HCT116 (cell line): ENCODE measurements at regions not wholly inside any gene's neighbourhood (a gene's known extent, or its start where the extent isn't known, plus 50 kb on each side); places are given as distances from the start of the nearest gene placed in this dataset.

Experiments used
- ATAC-seq: fragments of 200-7000 bp; cut with Tn5 transposase; 2 replicates; pipeline ENCODE4 v1.9.1; 2020; ENCODE audit warnings: mild to moderate bottlenecking, moderate library complexity
- BruUV-seq: library from RNA; stranded (reverse); fragments of 400-500 nt; replicated peaks from 2 replicates; lab custom pipeline; 2021; lab: Mats Ljungman, UMichigan
- CTCF ChIA-PET: fragments of 300-600 bp; sonication (Branson Sonifier 250); formaldehyde crosslinking; loops from one replicate; lab custom pipeline; 2021; ENCODE audit warnings: antibody characterized with exemption; lab: Charles Lee
- POLR2A ChIA-PET: fragments of 300-600, 350-600 bp; sonication (Branson Sonifier 250); formaldehyde crosslinking; loops from one replicate; lab custom pipeline; 2021; ENCODE audit warnings: antibody characterized with exemption; lab: Charles Lee
- RAD21 ChIA-PET, 2 experiments: fragments of 300-600 bp; sonication (Branson Sonifier 250); formaldehyde crosslinking; loops; one replicate each; lab custom pipeline; 2023; ENCODE audit warnings: low total read pairs in 2 of 2; ENCODE audit not compliant: uncharacterized antibody in 2 of 2, unreplicated experiment in 2 of 2, low non-redundant PET in 1 of 2; lab: Charles Lee
- DNase-seq: peaks from one replicate; pipeline ENCODE4 v3.0.0-alpha.2; 2010; ENCODE audit warnings: low read depth, low spot score
- H2AFZ ChIP-seq: fragments of 200-600 bp; shearing (Covaris generic), sonication (generic); 2 replicates; pipeline ENCODE4 v1.6.1; 2017; ENCODE audit warnings: low read depth, mixed run types, mixed read lengths, antibody characterized with exemption, low read length; ENCODE audit not compliant: poor library complexity, severe bottlenecking
- H3K27ac ChIP-seq: 2 replicates; pipeline ENCODE4 v1.5.1; 2012; ENCODE audit warnings: low read depth, low read length
- H3K27me3 ChIP-seq: fragments of 200-600 bp; sonication (generic); 2 replicates; pipeline ENCODE4 v1.6.1; 2016; ENCODE audit warnings: mixed run types, low read length, mixed read lengths; ENCODE audit not compliant: insufficient read depth
- H3K36me3 ChIP-seq, 2 experiments: fragments of 200-500 bp in 1 of 2; fragments of 200-600 bp in 1 of 2; sonication (Bioruptor generic) in 1 of 2; sonication (generic) in 1 of 2; 2 replicates each; pipeline versions ENCODE4 v1.5.1 to v1.6.1; 2014 to 2016; ENCODE audit warnings: low read length in 2 of 2, inconsistent platforms in 1 of 2, mixed read lengths in 1 of 2, mixed run types in 1 of 2; ENCODE audit not compliant: insufficient read depth in 2 of 2, control insufficient read depth in 1 of 2
- H3K4me1 ChIP-seq, 2 experiments: fragments of 200-600 bp in 1 of 2; sonication (generic) in 1 of 2; 2 replicates each; pipeline versions ENCODE4 v1.5.1 to v1.6.1; 2012 to 2017; ENCODE audit warnings: low read length in 2 of 2, inconsistent platforms in 1 of 2, mild to moderate bottlenecking in 1 of 2, mixed read lengths in 1 of 2, mixed run types in 1 of 2, moderate library complexity in 1 of 2; ENCODE audit not compliant: insufficient read depth in 2 of 2, control insufficient read depth in 1 of 2
- H3K4me2 ChIP-seq: fragments of 200-600 bp; sonication (generic); 2 replicates; pipeline ENCODE4 v1.6.1; 2017; ENCODE audit warnings: mixed run types, low read length, mixed read lengths
- H3K4me3 ChIP-seq, 2 experiments: fragments of 200-600 bp in 1 of 2; sonication (generic) in 1 of 2; replicated peaks in 1 of 2; 2 replicates each; pipeline ENCODE4 v1.5.1; 2011 to 2016; ENCODE audit warnings: low read length in 2 of 2, control low read depth in 1 of 2, low read depth in 1 of 2, mild to moderate bottlenecking in 1 of 2, mixed read lengths in 1 of 2, mixed run types in 1 of 2
- H3K79me2 ChIP-seq: fragments of 200-600 bp; sonication (generic); 2 replicates; pipeline ENCODE4 v1.6.1; 2017; ENCODE audit warnings: mild to moderate bottlenecking, mixed run types, low read length, moderate library complexity, mixed read lengths; ENCODE audit not compliant: insufficient read depth
- H3K9ac ChIP-seq: fragments of 200-600 bp; sonication (generic); 2 replicates; pipeline ENCODE4 v1.6.1; 2016; ENCODE audit warnings: low read length, mixed read lengths
- H3K9me2 ChIP-seq: fragments of 200-600 bp; sonication (generic), shearing (Covaris generic); 2 replicates; pipeline ENCODE4 v1.6.1; 2017; ENCODE audit warnings: mixed run types, mild to moderate bottlenecking, moderate library complexity; ENCODE audit not compliant: insufficient read depth
- H3K9me3 ChIP-seq, 2 experiments: fragments of 200-500 bp in 1 of 2; fragments of 200-600 bp in 1 of 2; sonication (Bioruptor generic) in 1 of 2; sonication (generic) in 1 of 2; 2 replicates each; pipeline ENCODE4 v1.6.1; 2014 to 2017; ENCODE audit warnings: low read length in 2 of 2, mixed read lengths in 2 of 2, inconsistent platforms in 1 of 2, low read depth in 1 of 2, mild to moderate bottlenecking in 1 of 2, mixed run types in 1 of 2, moderate library complexity in 1 of 2; ENCODE audit not compliant: control insufficient read depth in 1 of 2, insufficient read depth in 1 of 2
- H4K20me1 ChIP-seq: fragments of 200-600 bp; sonication (generic), shearing (Covaris generic); 2 replicates; pipeline ENCODE4 v1.6.1; 2017; ENCODE audit warnings: mixed run types, mild to moderate bottlenecking, moderate library complexity; ENCODE audit not compliant: insufficient read depth
- CBX3 ChIP-seq: IDR thresholded peaks from 2 replicates; pipeline ENCODE4 v1.6.1; 2012; ENCODE audit warnings: low read depth
- EGR1 ChIP-seq: IDR thresholded peaks from 2 replicates; pipeline ENCODE4 v1.6.1; 2012; ENCODE audit warnings: low read depth
- FOSL1 ChIP-seq: IDR thresholded peaks from 2 replicates; pipeline ENCODE4 v1.6.1; 2012; ENCODE audit warnings: low read depth
- JUND ChIP-seq: IDR thresholded peaks from 2 replicates; pipeline ENCODE4 v1.6.1; 2012
- POLR2AphosphoS5 ChIP-seq: IDR thresholded peaks from 2 replicates; pipeline ENCODE4 v1.6.1; 2011; ENCODE audit warnings: mild to moderate bottlenecking, low read depth, low read length, moderate library complexity
- RAD21 ChIP-seq: IDR thresholded peaks from 2 replicates; pipeline ENCODE4 v1.6.1; 2012; ENCODE audit warnings: low read depth, mild to moderate bottlenecking
- SIN3A ChIP-seq: IDR thresholded peaks from 2 replicates; pipeline ENCODE4 v1.6.1; 2012; ENCODE audit warnings: low read depth
- SRF ChIP-seq: IDR thresholded peaks from 2 replicates; pipeline ENCODE4 v1.6.1; 2012; ENCODE audit warnings: low read depth
- TCF7L2 ChIP-seq: IDR thresholded peaks from 2 replicates; pipeline ENCODE4 v1.7.0; 2011; ENCODE audit warnings: borderline replicate concordance, inconsistent platforms; ENCODE audit not compliant: insufficient read depth, insufficient read length; ENCODE audit errors: extremely low read depth
- YY1 ChIP-seq: IDR thresholded peaks from 2 replicates; pipeline ENCODE4 v1.6.1; 2011; ENCODE audit warnings: low read length, low read depth, moderate library complexity, mild to moderate bottlenecking; ENCODE audit not compliant: insufficient replicate concordance; ENCODE audit errors: extremely low read depth
- ZFX ChIP-seq: fragments of 450-650 bp; IDR thresholded peaks from 2 replicates; pipeline ENCODE4 v1.6.1; 2017
- ZNF274 ChIP-seq: fragments of 200-500 bp; sonication (Bioruptor generic); IDR thresholded peaks from 2 replicates; pipeline ENCODE4 v1.6.1; 2014; ENCODE audit warnings: mild to moderate bottlenecking, low read depth, low read length, inconsistent platforms
- intact Hi-C: fragments of 100-400 bp; cut with micrococcal nuclease; formaldehyde crosslinking; loops from 2 replicates; pipeline ENCODE4 v1.10.0; 2022
- TF ChIP-seq, protein P1 (sequence below): IDR thresholded peaks from 2 replicates; pipeline ENCODE4 v1.6.1; 2011; ENCODE audit warnings: mild to moderate bottlenecking, low read length, moderate library complexity; ENCODE audit not compliant: insufficient replicate concordance; ENCODE audit errors: extremely low read depth
- TF ChIP-seq, protein P2 (sequence below): IDR thresholded peaks from 2 replicates; pipeline ENCODE4 v1.6.1; 2012
- TF ChIP-seq, protein P3 (sequence below): IDR thresholded peaks from 2 replicates; pipeline ENCODE4 v1.6.1; 2012; ENCODE audit warnings: low read depth

DNA sequence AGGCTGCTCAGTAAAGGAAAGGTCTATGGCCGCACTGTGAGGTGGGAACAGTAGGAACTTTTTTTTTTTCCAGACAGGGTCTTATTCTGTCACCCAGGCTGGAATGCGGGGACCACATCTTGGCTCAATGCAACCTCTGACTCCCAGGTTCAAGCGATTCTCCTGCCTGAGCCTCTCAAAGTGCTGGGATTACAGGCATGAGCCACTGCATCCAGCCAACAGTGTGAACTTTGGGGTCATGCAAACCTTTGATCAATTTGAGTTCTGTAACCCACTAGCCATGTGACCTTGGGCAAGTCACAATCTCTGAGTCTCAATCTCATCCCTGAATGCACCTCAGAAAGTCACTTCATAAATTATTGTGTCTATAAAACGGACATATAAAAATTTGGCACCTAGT is 286.8 kb upstream of the CTNNB1 start:
- BruUV-seq: no TSS peak
- CTCF ChIA-PET: no interaction called here
- no peak overlapping the region for H3K27ac ChIP-seq
- no peak overlapping the region for H2AFZ ChIP-seq
- DNase-seq (no peak), ATAC-seq (no peak)
- no peaks in the 10 kb centered on the region for H4K20me1 ChIP-seq
- H3K4me1 ChIP-seq: no peaks in the 10 kb centered on the region
- POLR2A ChIA-PET: no interaction called here
- H3K36me3 ChIP-seq: no peaks in the 10 kb centered on the region
- TF ChIP-seq SRF: no peak
- TF ChIP-seq, protein P1, sequence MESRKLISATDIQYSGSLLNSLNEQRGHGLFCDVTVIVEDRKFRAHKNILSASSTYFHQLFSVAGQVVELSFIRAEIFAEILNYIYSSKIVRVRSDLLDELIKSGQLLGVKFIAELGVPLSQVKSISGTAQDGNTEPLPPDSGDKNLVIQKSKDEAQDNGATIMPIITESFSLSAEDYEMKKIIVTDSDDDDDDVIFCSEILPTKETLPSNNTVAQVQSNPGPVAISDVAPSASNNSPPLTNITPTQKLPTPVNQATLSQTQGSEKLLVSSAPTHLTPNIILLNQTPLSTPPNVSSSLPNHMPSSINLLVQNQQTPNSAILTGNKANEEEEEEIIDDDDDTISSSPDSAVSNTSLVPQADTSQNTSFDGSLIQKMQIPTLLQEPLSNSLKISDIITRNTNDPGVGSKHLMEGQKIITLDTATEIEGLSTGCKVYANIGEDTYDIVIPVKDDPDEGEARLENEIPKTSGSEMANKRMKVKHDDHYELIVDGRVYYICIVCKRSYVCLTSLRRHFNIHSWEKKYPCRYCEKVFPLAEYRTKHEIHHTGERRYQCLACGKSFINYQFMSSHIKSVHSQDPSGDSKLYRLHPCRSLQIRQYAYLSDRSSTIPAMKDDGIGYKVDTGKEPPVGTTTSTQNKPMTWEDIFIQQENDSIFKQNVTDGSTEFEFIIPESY: no peak
- TF ChIP-seq YY1: no peak
- TF ChIP-seq, protein P2, sequence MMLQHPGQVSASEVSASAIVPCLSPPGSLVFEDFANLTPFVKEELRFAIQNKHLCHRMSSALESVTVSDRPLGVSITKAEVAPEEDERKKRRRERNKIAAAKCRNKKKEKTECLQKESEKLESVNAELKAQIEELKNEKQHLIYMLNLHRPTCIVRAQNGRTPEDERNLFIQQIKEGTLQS: no peak
- no peak for TF ChIP-seq JUND
- TF ChIP-seq RAD21: no peak
- no peak for TF ChIP-seq ZNF274
- no peak for TF ChIP-seq POLR2AphosphoS5
- TF ChIP-seq, protein P3, sequence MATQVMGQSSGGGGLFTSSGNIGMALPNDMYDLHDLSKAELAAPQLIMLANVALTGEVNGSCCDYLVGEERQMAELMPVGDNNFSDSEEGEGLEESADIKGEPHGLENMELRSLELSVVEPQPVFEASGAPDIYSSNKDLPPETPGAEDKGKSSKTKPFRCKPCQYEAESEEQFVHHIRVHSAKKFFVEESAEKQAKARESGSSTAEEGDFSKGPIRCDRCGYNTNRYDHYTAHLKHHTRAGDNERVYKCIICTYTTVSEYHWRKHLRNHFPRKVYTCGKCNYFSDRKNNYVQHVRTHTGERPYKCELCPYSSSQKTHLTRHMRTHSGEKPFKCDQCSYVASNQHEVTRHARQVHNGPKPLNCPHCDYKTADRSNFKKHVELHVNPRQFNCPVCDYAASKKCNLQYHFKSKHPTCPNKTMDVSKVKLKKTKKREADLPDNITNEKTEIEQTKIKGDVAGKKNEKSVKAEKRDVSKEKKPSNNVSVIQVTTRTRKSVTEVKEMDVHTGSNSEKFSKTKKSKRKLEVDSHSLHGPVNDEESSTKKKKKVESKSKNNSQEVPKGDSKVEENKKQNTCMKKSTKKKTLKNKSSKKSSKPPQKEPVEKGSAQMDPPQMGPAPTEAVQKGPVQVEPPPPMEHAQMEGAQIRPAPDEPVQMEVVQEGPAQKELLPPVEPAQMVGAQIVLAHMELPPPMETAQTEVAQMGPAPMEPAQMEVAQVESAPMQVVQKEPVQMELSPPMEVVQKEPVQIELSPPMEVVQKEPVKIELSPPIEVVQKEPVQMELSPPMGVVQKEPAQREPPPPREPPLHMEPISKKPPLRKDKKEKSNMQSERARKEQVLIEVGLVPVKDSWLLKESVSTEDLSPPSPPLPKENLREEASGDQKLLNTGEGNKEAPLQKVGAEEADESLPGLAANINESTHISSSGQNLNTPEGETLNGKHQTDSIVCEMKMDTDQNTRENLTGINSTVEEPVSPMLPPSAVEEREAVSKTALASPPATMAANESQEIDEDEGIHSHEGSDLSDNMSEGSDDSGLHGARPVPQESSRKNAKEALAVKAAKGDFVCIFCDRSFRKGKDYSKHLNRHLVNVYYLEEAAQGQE: no peak
- no peak for TF ChIP-seq CBX3
- no peak for TF ChIP-seq EGR1
- TF ChIP-seq TCF7L2: no peak
- TF ChIP-seq ZFX: no peak
- TF ChIP-seq SIN3A: no peak
- TF ChIP-seq FOSL1: no peak
- H3K27me3 ChIP-seq: no peaks in the 10 kb centered on the region
- intact Hi-C loops: no loop called here
- RAD21 ChIA-PET: no interaction called here
- H3K79me2 ChIP-seq: no peaks in the 10 kb centered on the region
- H3K9me3 ChIP-seq: no peaks in the 10 kb centered on the region
- H3K9me2 ChIP-seq: no peaks in the 10 kb centered on the region
- H3K4me3 ChIP-seq: no peak overlapping the region
- no peak overlapping the region for H3K4me2 ChIP-seq
- H3K9ac ChIP-seq: no peak overlapping the region
